ENCODE measurements at regions not wholly inside any gene's neighbourhood (a gene's known extent, or its start where the extent isn't known, plus 50 kb on each side); places are given as distances from the start of the nearest gene placed in this dataset.

- no peak for TF ChIP-seq CTCF (IDR thresholded peaks at IDR 0.05)
- TF ChIP-seq ZFX (IDR thresholded peaks at IDR 0.05; ENCODE audit: borderline replicate concordance): no peak
These were observed 108.3 kb downstream of the MTERF1 start for GRCh38 chr7:91771921-91772815.

Data from 22Rv1 (cell line).